Neural progenitor cell (in vitro differentiated cells): ENCODE measurements at regions not wholly inside any gene's neighbourhood (a gene's known extent, or its start where the extent isn't known, plus 50 kb on each side); places are given as distances from the start of the nearest gene placed in this dataset.

Source experiments
- DNase-seq: peaks from one replicate; pipeline ENCODE4 v3.0.0-alpha.2; 2016; ENCODE audit warnings: low spot score
- H2AFZ ChIP-seq: fragments of 200-600 bp; sonication (generic); replicated peaks from 2 replicates; pipeline ENCODE4 v1.6.1; 2016; ENCODE audit warnings: antibody characterized with exemption
- H3F3A ChIP-seq: fragments of 200-600 bp; sonication (generic); 2 replicates; pipeline ENCODE4 v1.6.1; 2016; ENCODE audit warnings: antibody characterized with exemption, low read depth
- H3K27ac ChIP-seq: fragments of 200-600 bp; sonication (generic); 2 replicates; pipeline ENCODE4 v1.5.1; 2016; ENCODE audit warnings: mild to moderate bottlenecking
- H3K27me3 ChIP-seq: fragments of 200-600 bp; sonication (generic); 2 replicates; pipeline ENCODE4 v1.6.1; 2016; ENCODE audit warnings: mild to moderate bottlenecking, moderate library complexity
- H3K36me3 ChIP-seq: fragments of 200-600 bp; sonication (generic); 2 replicates; pipeline ENCODE4 v1.5.1; 2016
- H3K4me1 ChIP-seq: fragments of 200-600 bp; sonication (generic); 2 replicates; pipeline ENCODE4 v1.6.1; 2016; ENCODE audit warnings: mixed run types
- H3K4me2 ChIP-seq: fragments of 200-600 bp; sonication (generic); 2 replicates; pipeline ENCODE4 v1.6.1; 2016
- H3K4me3 ChIP-seq: fragments of 200-600 bp; sonication (generic); 2 replicates; pipeline ENCODE4 v1.5.1; 2016
- H3K79me2 ChIP-seq: fragments of 200-600 bp; sonication (generic); 2 replicates; pipeline ENCODE4 v1.6.1; 2016; ENCODE audit warnings: low read depth
- H3K9ac ChIP-seq: fragments of 200-600 bp; sonication (generic); 2 replicates; pipeline ENCODE4 v1.6.1; 2016
- H3K9me3 ChIP-seq: fragments of 200-600 bp; sonication (generic); 2 replicates; pipeline ENCODE4 v1.5.1; 2016; ENCODE audit warnings: low read depth
- H4K20me1 ChIP-seq: fragments of 200-600 bp; sonication (generic); 2 replicates; pipeline ENCODE4 v1.6.1; 2016; ENCODE audit warnings: low read depth
- H3K27ac Mint-ChIP-seq: 3 replicates; pipeline ENCODE4 v1.8.0; 2021; ENCODE audit warnings: mixed read lengths
- H3K27me3 Mint-ChIP-seq: 2 replicates; pipeline ENCODE4 v1.8.0; 2022; ENCODE audit warnings: low read depth, mild to moderate bottlenecking, inconsistent platforms, moderate library complexity, mixed read lengths; ENCODE audit not compliant: insufficient read depth
- H3K36me3 Mint-ChIP-seq: 3 replicates; pipeline ENCODE4 v1.8.0; 2021; ENCODE audit warnings: mixed read lengths
- H3K4me1 Mint-ChIP-seq: 3 replicates; pipeline ENCODE4 v1.8.0; 2021; ENCODE audit warnings: mixed read lengths
- H3K4me3 Mint-ChIP-seq: 3 replicates; pipeline ENCODE4 v1.8.0; 2021; ENCODE audit warnings: mild to moderate bottlenecking, moderate library complexity, mixed read lengths
- H3K9me3 Mint-ChIP-seq: 3 replicates; pipeline ENCODE4 v1.8.0; 2020; ENCODE audit warnings: mixed read lengths
- EZH2 ChIP-seq: fragments of 200-600 bp; sonication (generic); IDR thresholded peaks from 2 replicates; pipeline ENCODE4 v1.6.1; 2017; ENCODE audit warnings: antibody characterized with exemption, mild to moderate bottlenecking, moderate library complexity
- EZH2phosphoT487 ChIP-seq: fragments of 200-600 bp; sonication (generic); IDR thresholded peaks from 2 replicates; pipeline ENCODE4 v1.6.1; 2017; ENCODE audit warnings: antibody characterized with exemption
- TF ChIP-seq, protein P1 (sequence below): fragments of 200-600 bp; sonication (generic); IDR thresholded peaks from 2 replicates; pipeline ENCODE4 v1.5.1; 2017; ENCODE audit warnings: antibody characterized with exemption, mild to moderate bottlenecking

GRCh38 chr1:221634606-221635005, 107.3 kb downstream of the DUSP10 start:
- H3K27ac Mint-ChIP-seq, result no peak overlapping the region
- DNase-seq, result no peak
- H3K4me1 Mint-ChIP-seq, result no peaks in the 10 kb centered on the region
- H3K4me2 ChIP-seq, result no peak overlapping the region
- H3K9me3 Mint-ChIP-seq, result no peaks in the 10 kb centered on the region
- TF ChIP-seq EZH2 (no peak), EZH2phosphoT487 (no peak)
- TF ChIP-seq, protein P1, sequence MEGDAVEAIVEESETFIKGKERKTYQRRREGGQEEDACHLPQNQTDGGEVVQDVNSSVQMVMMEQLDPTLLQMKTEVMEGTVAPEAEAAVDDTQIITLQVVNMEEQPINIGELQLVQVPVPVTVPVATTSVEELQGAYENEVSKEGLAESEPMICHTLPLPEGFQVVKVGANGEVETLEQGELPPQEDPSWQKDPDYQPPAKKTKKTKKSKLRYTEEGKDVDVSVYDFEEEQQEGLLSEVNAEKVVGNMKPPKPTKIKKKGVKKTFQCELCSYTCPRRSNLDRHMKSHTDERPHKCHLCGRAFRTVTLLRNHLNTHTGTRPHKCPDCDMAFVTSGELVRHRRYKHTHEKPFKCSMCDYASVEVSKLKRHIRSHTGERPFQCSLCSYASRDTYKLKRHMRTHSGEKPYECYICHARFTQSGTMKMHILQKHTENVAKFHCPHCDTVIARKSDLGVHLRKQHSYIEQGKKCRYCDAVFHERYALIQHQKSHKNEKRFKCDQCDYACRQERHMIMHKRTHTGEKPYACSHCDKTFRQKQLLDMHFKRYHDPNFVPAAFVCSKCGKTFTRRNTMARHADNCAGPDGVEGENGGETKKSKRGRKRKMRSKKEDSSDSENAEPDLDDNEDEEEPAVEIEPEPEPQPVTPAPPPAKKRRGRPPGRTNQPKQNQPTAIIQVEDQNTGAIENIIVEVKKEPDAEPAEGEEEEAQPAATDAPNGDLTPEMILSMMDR, result no peak
- no peaks in the 10 kb centered on the region for H3K27me3 ChIP-seq
- no peak overlapping the region for H3K9ac ChIP-seq
- H3K9me3 ChIP-seq, result no peaks in the 10 kb centered on the region
- H3K4me3 Mint-ChIP-seq, result no peak overlapping the region
- H3K36me3 Mint-ChIP-seq, result no peaks in the 10 kb centered on the region
- no peak overlapping the region for H3K4me3 ChIP-seq
- H3K79me2 ChIP-seq, result no peaks in the 10 kb centered on the region
- H3K27ac ChIP-seq, result no peak overlapping the region
- no peaks in the 10 kb centered on the region for H3K4me1 ChIP-seq
- H3K36me3 ChIP-seq, result no peaks in the 10 kb centered on the region
- no peaks in the 10 kb centered on the region for H4K20me1 ChIP-seq
- no peaks in the 10 kb centered on the region for H3F3A ChIP-seq
- no peak overlapping the region for H2AFZ ChIP-seq
- no peaks in the 10 kb centered on the region for H3K27me3 Mint-ChIP-seq

GRCh38 chr1:221635305-221635704, 106.6 kb downstream of the DUSP10 start:
- Histone ChIP-seq H3K9me3 (no peaks in the 10 kb centered on the region), H3K4me3 (no peak overlapping the region), H3K79me2 (no peaks in the 10 kb centered on the region), H3F3A (no peaks in the 10 kb centered on the region), H3K36me3 (no peaks in the 10 kb centered on the region), H3K4me2 (no peak overlapping the region), H3K4me1 (no peaks in the 10 kb centered on the region), H3K27me3 (no peaks in the 10 kb centered on the region), H4K20me1 (no peaks in the 10 kb centered on the region), H2AFZ (no peak overlapping the region), H3K9ac (no peak overlapping the region), H3K27ac (no peak overlapping the region)
- H3K27ac Mint-ChIP-seq, result no peak overlapping the region
- H3K4me1 Mint-ChIP-seq, result no peaks in the 10 kb centered on the region
- no peak for DNase-seq
- no peaks in the 10 kb centered on the region for H3K9me3 Mint-ChIP-seq
- no peaks in the 10 kb centered on the region for H3K27me3 Mint-ChIP-seq
- TF ChIP-seq, protein P1, result no peak
- TF ChIP-seq EZH2phosphoT487 (no peak), EZH2 (no peak)
- H3K36me3 Mint-ChIP-seq, result no peaks in the 10 kb centered on the region
- no peak overlapping the region for H3K4me3 Mint-ChIP-seq

GRCh38 chr1:221636096-221636495, 105.8 kb downstream of the DUSP10 start:
- Mint-ChIP-seq H3K36me3 (no peaks in the 10 kb centered on the region), H3K27ac (no peak overlapping the region), H3K9me3 (no peaks in the 10 kb centered on the region), H3K27me3 (no peaks in the 10 kb centered on the region), H3K4me1 (no peaks in the 10 kb centered on the region), H3K4me3 (no peak overlapping the region)
- Histone ChIP-seq H3K27me3 (no peaks in the 10 kb centered on the region), H3F3A (no peaks in the 10 kb centered on the region), H4K20me1 (no peaks in the 10 kb centered on the region), H3K4me3 (no peak overlapping the region), H3K27ac (no peak overlapping the region), H2AFZ (no peak overlapping the region), H3K79me2 (no peaks in the 10 kb centered on the region), H3K4me1 (no peaks in the 10 kb centered on the region), H3K4me2 (no peak overlapping the region), H3K36me3 (no peaks in the 10 kb centered on the region), H3K9me3 (no peaks in the 10 kb centered on the region), H3K9ac (no peak overlapping the region)
- no peak for DNase-seq
- TF ChIP-seq EZH2phosphoT487, result no peak
- TF ChIP-seq, protein P1, result no peak
- no peak for TF ChIP-seq EZH2

DNA sequence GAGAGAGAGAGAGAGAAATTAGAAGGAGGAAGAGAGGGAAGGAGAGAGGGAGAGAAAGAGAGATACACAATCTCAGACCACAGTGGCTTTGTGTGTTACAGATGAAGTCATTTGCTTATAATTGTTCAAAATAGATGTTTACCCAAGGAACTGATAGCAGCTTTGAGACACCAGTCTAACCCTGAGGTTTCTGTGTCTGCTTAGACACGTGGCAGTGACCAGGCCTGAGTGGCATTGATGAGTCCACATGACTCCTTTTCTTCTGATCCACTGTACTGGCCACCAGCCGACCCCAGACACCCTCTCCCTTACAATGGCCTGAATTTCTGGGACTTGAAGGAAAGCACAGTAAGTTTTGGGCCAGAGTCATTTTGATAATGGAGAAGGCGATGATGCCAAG, 104.9 kb downstream of the DUSP10 start:
- TF ChIP-seq EZH2phosphoT487, result no peak
- TF ChIP-seq, protein P1, result no peak
- no peak for TF ChIP-seq EZH2
- no peaks in the 10 kb centered on the region for H3K36me3 Mint-ChIP-seq
- H3K27me3 Mint-ChIP-seq, result peaks cover under 1% of the 10 kb centered on the region
- H3K4me2 ChIP-seq, result no peak overlapping the region
- H3K4me3 ChIP-seq, result no peak overlapping the region
- DNase-seq, result no peak
- H3K9me3 ChIP-seq, result no peaks in the 10 kb centered on the region
- no peak overlapping the region for H3K9ac ChIP-seq
- no peak overlapping the region for H3K4me3 Mint-ChIP-seq
- no peaks in the 10 kb centered on the region for H3F3A ChIP-seq
- no peaks in the 10 kb centered on the region for H3K4me1 ChIP-seq
- H3K9me3 Mint-ChIP-seq, result no peaks in the 10 kb centered on the region
- H3K27ac ChIP-seq, result no peak overlapping the region
- H3K79me2 ChIP-seq, result no peaks in the 10 kb centered on the region
- H3K27ac Mint-ChIP-seq, result no peak overlapping the region
- H4K20me1 ChIP-seq, result no peaks in the 10 kb centered on the region
- H3K27me3 ChIP-seq, result no peaks in the 10 kb centered on the region
- H3K36me3 ChIP-seq, result no peaks in the 10 kb centered on the region
- no peaks in the 10 kb centered on the region for H3K4me1 Mint-ChIP-seq
- no peak overlapping the region for H2AFZ ChIP-seq
